Liver (tissue), 8 donors: ENCODE measurements at regions not wholly inside any gene's neighbourhood (a gene's known extent, or its start where the extent isn't known, plus 50 kb on each side); places are given as distances from the start of the nearest gene placed in this dataset.

Experiments used
- DNase-seq: peaks from one replicate; pipeline ENCODE4 v3.0.0-alpha.2; 2017; ENCODE audit warnings: low spot score
- H3K27ac ChIP-seq, 2 donors: one replicate each; pipeline ENCODE4 v1.7.0; 2013; ENCODE audit warnings: inconsistent platforms in 2 of 2, low read length in 2 of 2, control low read depth in 1 of 2, low read depth in 1 of 2, mild to moderate bottlenecking in 1 of 2
- H3K27me3 ChIP-seq, 4 donors: one replicate each; pipeline versions ENCODE4 v1.6.1 to v1.7.0; 2013; ENCODE audit warnings: low read length in 3 of 4, inconsistent platforms in 1 of 4, mild to moderate bottlenecking in 1 of 4, moderate library complexity in 1 of 4; ENCODE audit not compliant: control insufficient read depth in 4 of 4, insufficient read depth in 4 of 4
- H3K36me3 ChIP-seq, 4 donors: one replicate each; pipeline versions ENCODE4 v1.6.1 to v1.7.0; 2013; ENCODE audit warnings: low read length in 3 of 4, mild to moderate bottlenecking in 3 of 4, low read depth in 1 of 4, moderate library complexity in 1 of 4; ENCODE audit not compliant: control insufficient read depth in 4 of 4, insufficient read depth in 3 of 4
- H3K4me1 ChIP-seq, 4 donors: one replicate each; pipeline versions ENCODE4 v1.6.1 to v1.7.0; 2013; ENCODE audit warnings: low read length in 3 of 4, mild to moderate bottlenecking in 3 of 4, moderate library complexity in 1 of 4; ENCODE audit not compliant: control insufficient read depth in 4 of 4, insufficient read depth in 4 of 4
- H3K4me3 ChIP-seq, 3 donors: one replicate each; pipeline versions ENCODE4 v1.6.1 to v1.7.0; 2013; ENCODE audit warnings: low read length in 3 of 3, control low read depth in 1 of 3, low read depth in 1 of 3, mild to moderate bottlenecking in 1 of 3
- H3K9ac ChIP-seq, 2 donors: one replicate each; pipeline ENCODE4 v1.7.0; 2013; ENCODE audit warnings: low read length in 2 of 2, mild to moderate bottlenecking in 2 of 2, moderate library complexity in 2 of 2, control low read depth in 1 of 2, low read depth in 1 of 2
- H3K9me3 ChIP-seq, 4 donors: one replicate each; pipeline versions ENCODE4 v1.6.1 to v1.7.0; 2013; ENCODE audit warnings: low read length in 3 of 4; ENCODE audit not compliant: control insufficient read depth in 4 of 4
- ATF3 ChIP-seq: IDR thresholded peaks from 2 replicates; pipeline ENCODE4 v1.6.1; 2016; ENCODE audit warnings: antibody characterized with exemption
- CTCF ChIP-seq: fragments of 150-350 bp; IDR thresholded peaks from 2 replicates; pipeline ENCODE4 v1.5.1; 2017; ENCODE audit warnings: improper control_type of control experiment, low read depth, low read length; ENCODE audit not compliant: missing input control
- EGR1 ChIP-seq, 2 donors: IDR thresholded peaks; 2 replicates each; pipeline ENCODE4 v1.6.1; 2016 to 2018; ENCODE audit warnings: antibody characterized with exemption in 2 of 2, low read depth in 2 of 2
- FOXA1 ChIP-seq: IDR thresholded peaks from 2 replicates; pipeline ENCODE4 v1.6.1; 2016; ENCODE audit warnings: antibody characterized with exemption
- FOXA2 ChIP-seq: IDR thresholded peaks from 2 replicates; pipeline ENCODE4 v1.6.1; 2016; ENCODE audit warnings: antibody characterized with exemption
- GABPA ChIP-seq, 2 donors: IDR thresholded peaks in 1 of 2; conservative IDR thresholded peaks in 1 of 2; 2 replicates each; pipeline ENCODE4 v1.6.1; 2016; ENCODE audit warnings: antibody characterized with exemption in 2 of 2, mild to moderate bottlenecking in 1 of 2, moderate library complexity in 1 of 2
- HNF4A ChIP-seq, 2 donors: conservative IDR thresholded peaks; 2 replicates each; pipeline ENCODE4 v1.6.1; 2016; ENCODE audit warnings: antibody characterized with exemption in 2 of 2, mild to moderate bottlenecking in 2 of 2
- HNF4G ChIP-seq: IDR thresholded peaks from 2 replicates; pipeline ENCODE4 v1.6.1; 2016; ENCODE audit warnings: antibody characterized with exemption
- JUND ChIP-seq, 2 donors: IDR thresholded peaks; 2 replicates each; pipeline ENCODE4 v1.6.1; 2016; ENCODE audit warnings: antibody characterized with exemption in 2 of 2
- MAX ChIP-seq: IDR thresholded peaks from 2 replicates; pipeline ENCODE4 v1.6.1; 2016; ENCODE audit warnings: antibody characterized with exemption
- NR2F2 ChIP-seq: IDR thresholded peaks from 2 replicates; pipeline ENCODE4 v1.6.1; 2016; ENCODE audit warnings: antibody characterized with exemption
- RAD21 ChIP-seq, 2 donors: IDR thresholded peaks; 2 replicates each; pipeline ENCODE4 v1.6.1; 2016; ENCODE audit warnings: antibody characterized with exemption in 2 of 2, mild to moderate bottlenecking in 2 of 2
- RXRA ChIP-seq, 2 donors: IDR thresholded peaks; 2 replicates each; pipeline ENCODE4 v1.6.1; 2017 to 2018; ENCODE audit warnings: antibody characterized with exemption in 2 of 2, mild to moderate bottlenecking in 1 of 2
- SP1 ChIP-seq: IDR thresholded peaks from 2 replicates; pipeline ENCODE4 v1.6.1; 2018; ENCODE audit warnings: antibody characterized with exemption, mild to moderate bottlenecking
- TAF1 ChIP-seq: conservative IDR thresholded peaks from 2 replicates; pipeline ENCODE4 v1.6.1; 2016; ENCODE audit warnings: antibody characterized with exemption, mild to moderate bottlenecking
- YY1 ChIP-seq: IDR thresholded peaks from 2 replicates; pipeline ENCODE4 v1.6.1; 2016; ENCODE audit warnings: antibody characterized with exemption, mild to moderate bottlenecking
- ZBTB33 ChIP-seq: IDR thresholded peaks from 2 replicates; pipeline ENCODE4 v1.6.1; 2016; ENCODE audit warnings: antibody characterized with exemption
- WGBS: extraction: QIAGEN DNeasy Blood & Tissue Kit; methylation state at CpG from one replicate; pipeline ENCODE4 v1.1.7; 2013; 5-methylcytosine and 5-hydroxymethylcytosine counted together
- donor health status: healthy.
- donor health status: healthy.
- donor health status: healthy.
- donor health status: healthy.
- donor health status: healthy.

- H3K27ac ChIP-seq, result no peak overlapping the region
- TF ChIP-seq EGR1 (IDR thresholded peaks at IDR 0.05; ENCODE audit: low read depth in 2 of 2), result no peak
- no peak overlapping the region for H3K4me3 ChIP-seq
- WGBS, result 89% methylated on average over 1 of the region's 1 CpG
- no peaks in the 10 kb centered on the region for H3K27me3 ChIP-seq
- H3K36me3 ChIP-seq, result no peaks in the 10 kb centered on the region
- H3K4me1 ChIP-seq, result no peaks in the 10 kb centered on the region
- DNase-seq, result no peak
- H3K9ac ChIP-seq, result no peak overlapping the region
- H3K9me3 ChIP-seq, result no peaks in the 10 kb centered on the region
Measured at GRCh38 chr4:81319657-81320056, 104.6 kb upstream of the PRKG2 start.

- Histone ChIP-seq H3K9ac (no peak overlapping the region), H3K27me3 (no peaks in the 10 kb centered on the region), H3K4me3 (no peak overlapping the region), H3K27ac (no peak overlapping the region), H3K4me1 (no peaks in the 10 kb centered on the region), H3K9me3 (peaks cover 0 to 4% (median 0%) of the 10 kb centered on the region in 4 donors), H3K36me3 (no peaks in the 10 kb centered on the region)
- DNase-seq, result no peak
- no peak for TF ChIP-seq NR2F2
- TF ChIP-seq HNF4G, result no peak
- TF ChIP-seq HNF4A (conservative IDR thresholded peaks at IDR 0.05), result no peak
- no peak for TF ChIP-seq ZBTB33
- TF ChIP-seq TAF1, result no peak
- TF ChIP-seq FOXA2, result no peak
- TF ChIP-seq YY1, result no peak
- no peak for TF ChIP-seq FOXA1
- no peak for TF ChIP-seq ATF3
- no peak for TF ChIP-seq MAX
- TF ChIP-seq CTCF, result no peak
- no peak for TF ChIP-seq EGR1 (IDR thresholded peaks at IDR 0.05; ENCODE audit: low read depth in 2 of 2)
- TF ChIP-seq RAD21 (IDR thresholded peaks at IDR 0.05), result no peak
- no peak for TF ChIP-seq SP1
- TF ChIP-seq RXRA (IDR thresholded peaks at IDR 0.05), result no peak
- no peak for TF ChIP-seq JUND (IDR thresholded peaks at IDR 0.05)
- no peak for TF ChIP-seq GABPA (IDR thresholded peaks at IDR 0.05 in 1 of 2, conservative IDR thresholded peaks at IDR 0.05 in 1 of 2)
- 43% methylated on average over 3 of the region's 3 CpGs for WGBS
Measured at GRCh38 chr4:81314897-81315470, 100.0 kb upstream of the PRKG2 start.
